ENCODE measurements at regions not wholly inside any gene's neighbourhood (a gene's known extent, or its start where the extent isn't known, plus 50 kb on each side); places are given as distances from the start of the nearest gene placed in this dataset.

DNA sequence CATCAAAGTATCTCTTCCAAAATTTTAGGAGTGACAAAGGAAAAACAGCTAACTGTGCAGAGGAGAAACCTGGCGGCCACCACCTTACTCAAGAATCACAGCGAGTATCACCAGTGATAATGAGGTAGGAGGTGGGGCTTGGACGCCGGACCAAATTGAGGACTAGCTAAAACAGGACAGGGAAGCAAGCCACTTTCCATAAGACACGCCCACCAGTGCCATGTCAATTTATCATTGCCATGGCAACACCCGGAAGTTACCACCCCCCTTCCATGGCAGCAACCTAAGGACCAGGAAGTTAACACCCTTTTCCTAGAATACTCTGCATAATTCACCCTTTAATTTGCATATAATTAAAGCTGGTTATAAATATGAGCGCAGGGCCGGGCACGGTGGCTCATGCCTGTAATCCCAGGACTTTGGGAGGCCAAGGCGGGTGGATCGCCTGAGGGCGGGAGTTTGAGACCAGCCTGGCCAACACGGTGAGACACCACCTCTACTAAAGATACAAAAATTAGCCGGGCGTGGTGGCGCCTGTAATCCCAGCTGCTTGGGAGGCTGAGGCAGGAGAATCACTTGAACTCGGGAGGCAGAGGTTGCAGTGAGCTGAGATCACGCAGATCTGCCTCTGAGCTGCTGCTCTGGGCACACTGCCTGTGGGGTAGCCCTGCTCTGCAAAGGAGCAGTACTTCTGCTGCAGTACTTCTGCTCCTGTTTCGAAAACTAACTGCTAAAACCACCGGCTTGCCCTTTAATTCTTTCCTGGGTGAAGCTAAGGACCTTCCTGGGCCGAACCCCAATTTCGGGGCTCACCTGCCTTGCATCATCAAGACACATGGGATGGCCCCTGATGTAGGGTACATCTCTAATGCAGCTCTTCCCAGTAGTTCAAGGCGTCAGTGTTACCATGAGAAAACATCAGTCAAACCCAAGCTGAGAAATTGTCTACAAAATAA lies 116.7 kb downstream of the HMX1 start:
- no peak for DNase-seq

GRCh38 chr4:8748236-8748575 lies 123.4 kb downstream of the HMX1 start:
- no peak for DNase-seq

GRCh38 chr4:8747467-8748235 lies 124.0 kb downstream of the HMX1 start:
- no peak for DNase-seq

- no peak for DNase-seq
These were observed 124.8 kb downstream of the HMX1 start for GRCh38 chr4:8746523-8747466.

DNA sequence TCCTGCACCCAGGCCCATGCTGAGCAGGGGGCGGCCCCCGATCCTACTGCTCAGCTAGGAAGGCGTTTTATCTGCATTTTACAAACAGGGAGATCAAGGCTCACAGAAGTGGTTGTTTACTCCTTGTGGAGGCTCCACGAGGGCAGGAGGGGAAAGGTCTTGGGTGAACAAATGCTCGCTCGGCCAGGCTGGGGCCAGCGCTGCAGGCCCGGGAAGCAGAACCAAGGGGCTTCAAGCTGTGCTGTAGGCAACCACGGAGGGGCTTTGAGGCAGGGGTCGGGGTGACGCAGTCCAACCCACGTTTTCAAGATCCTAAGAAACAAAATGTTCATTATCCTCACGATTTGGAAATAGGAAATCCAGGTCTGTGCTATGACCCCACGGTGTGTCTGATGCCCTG lies 125.8 kb downstream of the HMX1 start:
- no peak for DNase-seq

- DNase-seq = no peak
These were observed 126.4 kb downstream of the HMX1 start for GRCh38 chr4:8745005-8745790.

GRCh38 chr4:8744083-8744805 lies 127.4 kb downstream of the HMX1 start:
- no peak for DNase-seq

- no peak for DNase-seq
These were observed 129.1 kb downstream of the HMX1 start for GRCh38 chr4:8742546-8742945.

DNA sequence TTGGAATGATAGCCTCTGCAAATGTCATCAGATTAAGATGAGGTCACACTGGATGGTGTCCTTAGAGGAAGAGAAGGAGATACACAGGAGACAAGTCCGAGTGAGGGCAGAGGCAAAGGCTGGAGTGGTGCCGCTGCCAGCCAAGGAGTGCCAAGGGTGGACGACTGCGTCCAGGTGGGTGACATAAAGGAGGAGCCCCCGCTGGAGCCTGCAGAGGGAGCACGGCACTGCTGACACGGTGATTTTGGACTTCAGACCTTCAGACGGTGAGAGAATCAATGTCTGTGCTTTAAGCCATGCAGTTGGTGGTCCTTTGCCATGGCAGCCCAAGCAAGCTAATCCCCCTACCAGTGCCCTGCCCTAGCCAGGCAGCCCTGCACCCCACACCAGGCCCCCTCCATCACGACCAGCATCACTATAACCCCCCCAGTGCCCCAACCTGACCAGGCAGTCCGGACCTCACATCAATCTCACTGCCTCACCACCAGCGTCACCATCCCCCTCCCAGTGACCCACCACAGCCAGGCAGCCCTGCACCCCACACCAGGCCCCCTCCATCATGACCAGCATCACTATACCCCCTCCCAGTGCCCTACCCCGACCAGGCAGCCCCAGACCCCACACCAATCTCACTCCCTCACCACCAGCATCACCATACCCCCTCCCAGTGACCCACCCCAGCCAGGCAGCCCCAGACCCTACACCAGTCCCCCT lies 130.0 kb downstream of the HMX1 start:
- DNase-seq = no peak

GRCh38 chr4:8740666-8741395 lies 130.8 kb downstream of the HMX1 start:
- DNase-seq = no peak

DNA sequence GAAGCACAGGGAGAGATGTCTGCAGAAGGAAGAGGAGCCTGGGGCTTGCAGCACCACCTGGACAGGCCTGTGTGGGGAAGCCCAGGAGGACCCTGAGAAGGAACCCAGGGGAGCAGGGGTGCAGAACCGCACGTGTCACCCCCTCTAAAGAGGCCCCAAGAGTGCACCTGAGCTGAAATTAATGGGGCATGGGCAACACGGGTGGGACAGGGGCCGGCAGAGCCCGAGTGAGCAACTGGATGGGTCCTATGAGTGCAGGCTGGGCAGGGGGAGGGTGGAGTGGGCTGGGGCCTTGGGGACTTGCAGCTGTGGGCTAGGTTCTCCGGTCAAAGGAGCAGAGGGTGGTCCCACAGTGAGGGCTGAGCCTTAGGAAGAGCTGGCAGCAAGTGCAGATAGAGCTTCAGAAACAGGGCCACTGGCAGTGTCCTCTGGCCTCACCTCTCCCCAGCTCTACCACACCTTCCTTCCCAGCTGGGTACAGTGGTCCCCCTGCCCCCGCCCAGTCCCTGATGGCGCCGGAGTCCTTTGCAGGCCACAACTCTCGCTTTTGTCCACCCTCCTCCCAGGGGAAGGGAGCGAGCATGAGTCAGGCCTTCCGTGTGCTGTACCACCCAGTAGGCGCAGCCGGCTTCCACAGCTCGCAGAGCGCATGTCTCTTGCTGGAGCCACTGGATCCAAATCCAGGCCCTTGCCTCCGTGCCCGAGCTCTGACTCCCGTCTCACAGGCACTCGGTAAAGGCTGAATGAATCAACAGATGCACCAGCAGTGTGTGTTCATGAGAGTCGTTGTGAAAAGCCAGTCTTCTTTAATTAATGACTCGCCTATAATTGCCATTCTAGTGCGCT lies 131.6 kb downstream of the HMX1 start:
- DNase-seq = no peak

- no peak for DNase-seq
These were observed 132.3 kb downstream of the HMX1 start for GRCh38 chr4:8739317-8739716.

GRCh38 chr4:8738471-8738931 lies 133.1 kb downstream of the HMX1 start:
- no peak for DNase-seq

DNA sequence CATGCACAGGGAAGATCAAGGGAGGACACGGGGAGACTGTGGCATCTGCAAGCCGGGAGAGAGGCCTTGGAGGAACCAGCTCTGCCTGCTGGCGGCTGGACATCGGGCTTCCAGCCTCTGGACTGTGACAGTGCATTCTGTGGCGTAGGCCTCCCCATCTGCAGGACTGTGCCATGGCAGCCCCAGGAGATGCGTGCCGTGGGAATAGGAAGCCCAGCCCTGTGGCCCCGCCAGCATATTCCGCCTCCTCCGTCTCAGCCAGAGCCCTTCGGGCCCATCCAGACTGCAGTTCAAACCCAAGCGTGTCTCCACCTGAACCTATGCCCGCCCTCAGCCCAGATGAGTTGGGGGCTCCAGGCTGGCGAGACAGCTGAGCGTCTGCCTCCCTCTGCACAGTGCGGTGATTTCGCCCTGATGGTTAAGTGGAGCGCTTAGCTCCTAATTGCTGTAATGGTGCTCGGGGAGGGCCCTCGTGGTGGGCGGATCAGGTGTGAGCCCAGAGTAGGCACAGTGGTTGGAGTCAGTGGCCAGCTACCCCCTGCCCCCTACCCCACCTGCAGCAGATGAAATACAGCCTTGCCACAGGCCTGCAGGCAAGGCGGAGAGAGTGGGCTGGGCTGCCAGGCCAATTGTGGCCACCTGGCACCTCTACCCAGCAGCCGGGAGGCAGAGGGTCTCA lies 133.9 kb downstream of the HMX1 start:
- DNase-seq = no peak

GRCh38 chr4:8737075-8737474 lies 134.6 kb downstream of the HMX1 start:
- no peak for DNase-seq

DNA sequence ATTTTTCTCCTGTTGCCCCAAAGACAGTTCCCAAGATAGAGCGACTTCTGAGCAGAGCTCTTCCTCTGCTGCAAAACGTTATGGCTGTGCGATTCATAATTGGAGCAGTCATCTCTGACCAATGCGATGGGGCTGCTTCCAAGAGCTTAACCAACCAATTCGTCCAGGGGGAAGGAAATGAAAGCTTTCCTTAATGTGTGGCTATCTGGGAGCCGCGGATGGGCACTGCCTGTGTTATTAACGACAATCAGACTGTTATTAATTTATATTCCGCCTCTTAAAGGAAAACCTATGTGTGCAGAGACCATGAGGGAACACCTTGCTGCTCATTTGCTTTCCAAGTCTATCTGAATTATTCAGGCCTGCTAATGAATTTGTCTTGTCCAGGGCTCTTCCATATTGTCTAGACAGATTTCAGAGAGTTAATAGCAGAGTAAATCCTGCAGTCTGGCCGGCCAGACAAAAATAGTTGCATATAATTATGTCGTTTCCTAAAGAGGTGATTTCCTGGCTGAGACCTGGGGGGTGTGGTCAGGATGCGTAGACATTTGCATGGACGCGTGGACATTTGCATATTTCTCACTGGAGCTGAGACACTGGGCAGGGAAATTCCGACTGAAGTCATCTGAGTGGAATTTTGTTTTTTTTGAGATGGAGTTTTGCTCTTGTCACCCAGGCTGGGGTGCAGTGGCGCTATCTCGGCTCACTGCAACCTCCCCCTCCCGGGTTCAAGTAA lies 135.4 kb downstream of the HMX1 start:
- DNase-seq = no peak
